NCI-H187 (cell line): ENCODE measurements at regions not wholly inside any gene's neighbourhood (a gene's known extent, or its start where the extent isn't known, plus 50 kb on each side); places are given as distances from the start of the nearest gene placed in this dataset.
"Not testable (repeated sequence)": the region's sequence is repeated elsewhere in the genome, so short reads cannot be mapped to it uniquely, and the experiment has no call there.

Source experiments
- DNase-seq, 2 experiments: peaks; one replicate each; lab custom pipeline; 2025; lab: John Stamatoyannopoulos, UW

- DNase-seq: no peak
Measured at GRCh38 chr5:116773926-116774325, 199.3 kb upstream of the SEMA6A start.

GRCh38 chr5:116772806-116773205, 198.2 kb upstream of the SEMA6A start:
- no peak for DNase-seq

- DNase-seq: no peak
Measured at GRCh38 chr5:116772152-116772501, 197.5 kb upstream of the SEMA6A start.

- DNase-seq: no peak
Measured at GRCh38 chr5:116771466-116772151, 197.0 kb upstream of the SEMA6A start.

GRCh38 chr5:116769953-116770352, 195.3 kb upstream of the SEMA6A start:
- DNase-seq: not testable (repeated sequence)

GRCh38 chr5:116769470-116769869, 194.8 kb upstream of the SEMA6A start:
- DNase-seq: no peak

- DNase-seq: no peak
Measured at GRCh38 chr5:116766470-116766947, 191.9 kb upstream of the SEMA6A start.

- DNase-seq: no peak
Measured at GRCh38 chr5:116765441-116765840, 190.8 kb upstream of the SEMA6A start.

GRCh38 chr5:116764941-116765340, 190.3 kb upstream of the SEMA6A start:
- no peak for DNase-seq

GRCh38 chr5:116763987-116764866, 189.6 kb upstream of the SEMA6A start:
- DNase-seq: no peak

- no peak for DNase-seq
Measured at GRCh38 chr5:116759860-116760640, 185.4 kb upstream of the SEMA6A start.

GRCh38 chr5:116757326-116757725, 182.7 kb upstream of the SEMA6A start:
- DNase-seq: no peak

GRCh38 chr5:116756531-116756930, 181.9 kb upstream of the SEMA6A start:
- DNase-seq: no peak

- no peak for DNase-seq
Measured at GRCh38 chr5:116754556-116754955, 179.9 kb upstream of the SEMA6A start.

GRCh38 chr5:116751684-116752083, 177.1 kb upstream of the SEMA6A start:
- no peak for DNase-seq

- no peak for DNase-seq
Measured at GRCh38 chr5:116750631-116751580, 176.3 kb upstream of the SEMA6A start.

- no peak for DNase-seq
Measured at GRCh38 chr5:116747881-116748280, 173.3 kb upstream of the SEMA6A start.

GRCh38 chr5:116746668-116747067, 172.0 kb upstream of the SEMA6A start:
- no peak for DNase-seq

GRCh38 chr5:116740771-116741170, 166.1 kb upstream of the SEMA6A start:
- no peak for DNase-seq

- no peak for DNase-seq
Measured at GRCh38 chr5:116739571-116739970, 164.9 kb upstream of the SEMA6A start.

GRCh38 chr5:116738615-116739261, 164.1 kb upstream of the SEMA6A start:
- DNase-seq: no peak
